Gastroesophageal sphincter (tissue), 3 donors: ENCODE measurements at regions not wholly inside any gene's neighbourhood (a gene's known extent, or its start where the extent isn't known, plus 50 kb on each side); places are given as distances from the start of the nearest gene placed in this dataset.

Experiments
- CTCF ChIP-seq, 4 experiments: fragments of 200-600 bp in 2 of 4; fragments of 450-650 bp in 2 of 4; sonication (generic) in 1 of 4; IDR thresholded peaks; one replicate each; pipeline ENCODE4 v1.5.1; 2017 to 2019; ENCODE audit warnings: antibody characterized with exemption in 4 of 4, mild to moderate bottlenecking in 2 of 4, moderate library complexity in 2 of 4
- EP300 ChIP-seq: sonication (generic); formaldehyde crosslinking; IDR thresholded peaks from one replicate; pipeline ENCODE4 v1.6.1; 2017; ENCODE audit warnings: antibody characterized with exemption, mild to moderate bottlenecking
- POLR2A ChIP-seq, 2 donors: fragments of 450-650 bp; IDR thresholded peaks; one replicate each; pipeline ENCODE4 v1.6.1; 2017; ENCODE audit warnings: antibody characterized with exemption in 2 of 2, mild to moderate bottlenecking in 2 of 2, moderate library complexity in 1 of 2
- POLR2AphosphoS5 ChIP-seq: sonication (generic); formaldehyde crosslinking; IDR thresholded peaks from one replicate; pipeline ENCODE4 v1.6.1; 2017; ENCODE audit warnings: antibody characterized with exemption

- TF ChIP-seq CTCF (IDR thresholded peaks at IDR 0.05) (no peak), POLR2A (IDR thresholded peaks at IDR 0.05) (no peak), POLR2AphosphoS5 (no peak), EP300 (no peak)
Observed at GRCh38 chr16:87165885-87166284, 151.3 kb downstream of the C16orf95 start.
